OCI-LY3 (cell line): ENCODE measurements at regions not wholly inside any gene's neighbourhood (a gene's known extent, or its start where the extent isn't known, plus 50 kb on each side); places are given as distances from the start of the nearest gene placed in this dataset.

ENCODE experiments used
- H2AFZ ChIP-seq: fragments of 200-600, 300-600 bp; shearing (Covaris generic); 2 replicates; pipeline ENCODE4 v1.6.0; 2014; ENCODE audit warnings: antibody characterized with exemption, low read depth, low read length
- H3K27ac ChIP-seq: fragments of 200-600, 300-600 bp; sonication (generic); 2 replicates; pipeline ENCODE4 v1.5.1; 2014; ENCODE audit warnings: mild to moderate bottlenecking, low read length, moderate library complexity, mixed read lengths
- H3K27me3 ChIP-seq: fragments of 200-600, 300-600 bp; sonication (generic); 2 replicates; pipeline ENCODE4 v1.6.1; 2014; ENCODE audit warnings: low read depth, low read length, mixed read lengths
- H3K36me3 ChIP-seq: fragments of 200-600, 300-600 bp; sonication (generic); replicated peaks from 2 replicates; pipeline ENCODE3; 2014; ENCODE audit warnings: low read depth, low read length, mixed read lengths
- H3K4me1 ChIP-seq: fragments of 300-600, 200-600 bp; sonication (generic); 2 replicates; pipeline ENCODE4 v1.6.1; 2014; ENCODE audit warnings: low read length, mixed read lengths
- H3K4me2 ChIP-seq: fragments of 200-600, 300-600 bp; sonication (generic); 2 replicates; pipeline ENCODE4 v1.6.1; 2014; ENCODE audit warnings: low read length, mixed read lengths
- H3K4me3 ChIP-seq: fragments of 300-600, 200-600 bp; sonication (generic); 2 replicates; pipeline ENCODE4 v1.5.1; 2014; ENCODE audit warnings: antibody characterized with exemption, mild to moderate bottlenecking, low read length, moderate library complexity
- H3K79me2 ChIP-seq: fragments of 300-600, 200-600 bp; shearing (Covaris generic); 2 replicates; pipeline ENCODE4 v1.6.1; 2014; ENCODE audit warnings: mild to moderate bottlenecking, low read length, mixed read lengths
- H3K9ac ChIP-seq: fragments of 300-600, 200-600 bp; shearing (Covaris generic); 2 replicates; pipeline ENCODE4 v1.6.0; 2014; ENCODE audit warnings: mild to moderate bottlenecking, low read length, moderate library complexity
- H3K9me3 ChIP-seq: fragments of 200-600, 300-600 bp; shearing (Covaris generic); 2 replicates; pipeline ENCODE4 v1.6.1; 2014; ENCODE audit warnings: low read length, mixed read lengths; ENCODE audit not compliant: insufficient read depth
- H4K20me1 ChIP-seq: fragments of 200-600, 300-600 bp; sonication (generic); 2 replicates; pipeline ENCODE4 v1.6.1; 2016; ENCODE audit warnings: low read length, mixed read lengths; ENCODE audit not compliant: insufficient read depth
- CTCF ChIP-seq: fragments of 200-600, 300-600 bp; sonication (generic); IDR thresholded peaks from 2 replicates; pipeline ENCODE4 v1.5.1; 2014; ENCODE audit warnings: antibody characterized with exemption, low read length, low read depth
- EZH2phosphoT487 ChIP-seq: fragments of 200-600 bp; shearing (Covaris generic); IDR thresholded peaks from 2 replicates; pipeline ENCODE4 v1.6.1; 2018; ENCODE audit warnings: antibody characterized with exemption, mixed run types, low read depth

- Histone ChIP-seq H2AFZ (no peak overlapping the region), H3K4me1 (no peaks in the 10 kb centered on the region), H3K79me2 (no peaks in the 10 kb centered on the region)
Observed at GRCh38 chr3:110779581-110779980, 292.0 kb upstream of the NECTIN3 start.

GRCh38 chr3:110783541-110783940, 288.1 kb upstream of the NECTIN3 start:
- Histone ChIP-seq H3K27me3 (no peaks in the 10 kb centered on the region), H3K9ac (no peak overlapping the region), H3K27ac (no peak overlapping the region), H3K4me1 (no peaks in the 10 kb centered on the region), H2AFZ (no peak overlapping the region), H3K36me3 (no peaks in the 10 kb centered on the region), H3K4me3 (no peak overlapping the region), H3K9me3 (no peaks in the 10 kb centered on the region), H4K20me1 (no peaks in the 10 kb centered on the region), H3K4me2 (no peak overlapping the region), H3K79me2 (no peaks in the 10 kb centered on the region)
- TF ChIP-seq EZH2phosphoT487 (no peak), CTCF (no peak)

More at GRCh38 chr3:110779581-110779980, 292.0 kb upstream of the NECTIN3 start:
- no peak overlapping the region for H3K4me3 ChIP-seq
- no peaks in the 10 kb centered on the region for H3K36me3 ChIP-seq
- H3K4me2 ChIP-seq = no peak overlapping the region
- no peak overlapping the region for H3K27ac ChIP-seq
- no peaks in the 10 kb centered on the region for H4K20me1 ChIP-seq
- TF ChIP-seq EZH2phosphoT487 (no peak), CTCF (no peak)
- no peaks in the 10 kb centered on the region for H3K9me3 ChIP-seq
- H3K9ac ChIP-seq = no peak overlapping the region
- H3K27me3 ChIP-seq = no peaks in the 10 kb centered on the region

- Histone ChIP-seq H3K4me3 (no peak overlapping the region), H3K4me2 (no peak overlapping the region), H2AFZ (no peak overlapping the region), H3K36me3 (no peaks in the 10 kb centered on the region), H4K20me1 (no peaks in the 10 kb centered on the region), H3K27ac (no peak overlapping the region), H3K79me2 (no peaks in the 10 kb centered on the region), H3K9ac (no peak overlapping the region), H3K4me1 (no peaks in the 10 kb centered on the region), H3K9me3 (no peaks in the 10 kb centered on the region), H3K27me3 (no peaks in the 10 kb centered on the region)
- no peak for TF ChIP-seq EZH2phosphoT487
- TF ChIP-seq CTCF = no peak
Observed at GRCh38 chr3:110788794-110789193, 282.8 kb upstream of the NECTIN3 start.

GRCh38 chr3:110789315-110789714, 282.3 kb upstream of the NECTIN3 start:
- Histone ChIP-seq H3K4me2 (no peak overlapping the region), H2AFZ (no peak overlapping the region), H3K4me1 (no peaks in the 10 kb centered on the region), H3K27me3 (no peaks in the 10 kb centered on the region), H3K36me3 (no peaks in the 10 kb centered on the region), H3K27ac (no peak overlapping the region), H3K4me3 (no peak overlapping the region), H3K9me3 (no peaks in the 10 kb centered on the region), H3K9ac (no peak overlapping the region), H3K79me2 (no peaks in the 10 kb centered on the region), H4K20me1 (no peaks in the 10 kb centered on the region)
- TF ChIP-seq EZH2phosphoT487 (no peak), CTCF (no peak)
